ENCODE measurements at regions not wholly inside any gene's neighbourhood (a gene's known extent, or its start where the extent isn't known, plus 50 kb on each side); places are given as distances from the start of the nearest gene placed in this dataset.

DNA sequence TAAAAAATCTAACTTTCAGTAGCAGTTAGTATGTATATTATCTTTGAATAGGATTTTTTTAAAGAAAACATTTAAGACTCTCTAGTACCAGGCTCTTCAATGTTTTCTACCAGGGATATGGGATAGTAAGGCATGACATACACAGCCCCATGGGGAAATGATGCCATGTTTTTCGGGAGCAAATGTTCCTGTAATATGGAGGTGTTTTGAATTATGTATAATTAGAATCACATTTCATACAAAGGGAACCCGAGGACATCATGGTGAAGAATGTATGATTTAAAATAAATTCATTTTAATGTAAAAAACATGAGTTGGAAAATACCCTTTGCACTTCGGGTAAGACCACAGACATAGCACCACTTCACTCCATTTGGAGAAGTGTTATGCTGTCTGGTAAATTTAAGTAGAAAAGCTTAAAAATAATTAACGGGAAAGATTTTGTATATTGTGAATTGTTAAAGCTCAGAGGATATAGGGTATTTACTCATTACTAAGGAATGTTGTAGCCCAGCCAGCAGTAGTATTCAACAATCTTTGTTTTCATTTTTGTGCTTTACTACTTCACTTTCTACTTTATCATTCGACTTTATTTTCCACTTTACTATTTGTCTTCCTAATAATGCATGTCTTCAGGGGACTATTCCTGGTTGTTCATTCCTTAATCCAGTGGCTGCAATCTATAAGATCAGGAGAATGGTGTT lies 2050.7 kb downstream of the ARAP2 start:
- no peaks in the 10 kb centered on the region for H3K4me1 Mint-ChIP-seq
- no peak for DNase-seq
- intact Hi-C loops (cut with micrococcal nuclease) = no loop called here
- Histone ChIP-seq H3K27me3 (ENCODE audit: control insufficient read depth, insufficient read depth, low read length) (no peaks in the 10 kb centered on the region), H3K4me3 (ENCODE audit: low read length) (no peak overlapping the region), H3K4me1 (ENCODE audit: control insufficient read depth, insufficient read depth, low read length) (no peaks in the 10 kb centered on the region), H3K27ac (ENCODE audit: low read length) (no peak overlapping the region), H3K9me3 (ENCODE audit: control insufficient read depth, insufficient read depth, low read length) (peaks cover 6% of the 10 kb centered on the region), H3K36me3 (ENCODE audit: control insufficient read depth, insufficient read depth, low read length) (no peaks in the 10 kb centered on the region)
- H3K36me3 Mint-ChIP-seq = no peaks in the 10 kb centered on the region
- H3K27me3 Mint-ChIP-seq (ENCODE audit: low read depth in 2 of 2) = no peaks in the 10 kb centered on the region
- no peak for ATAC-seq
- no peak overlapping the region for H3K27ac Mint-ChIP-seq
- 80% methylated on average over 1 of the region's 5 CpGs for WGBS (ENCODE audit: insufficient coverage)
- H3K4me3 Mint-ChIP-seq = no peak overlapping the region
- TF ChIP-seq, protein P1, sequence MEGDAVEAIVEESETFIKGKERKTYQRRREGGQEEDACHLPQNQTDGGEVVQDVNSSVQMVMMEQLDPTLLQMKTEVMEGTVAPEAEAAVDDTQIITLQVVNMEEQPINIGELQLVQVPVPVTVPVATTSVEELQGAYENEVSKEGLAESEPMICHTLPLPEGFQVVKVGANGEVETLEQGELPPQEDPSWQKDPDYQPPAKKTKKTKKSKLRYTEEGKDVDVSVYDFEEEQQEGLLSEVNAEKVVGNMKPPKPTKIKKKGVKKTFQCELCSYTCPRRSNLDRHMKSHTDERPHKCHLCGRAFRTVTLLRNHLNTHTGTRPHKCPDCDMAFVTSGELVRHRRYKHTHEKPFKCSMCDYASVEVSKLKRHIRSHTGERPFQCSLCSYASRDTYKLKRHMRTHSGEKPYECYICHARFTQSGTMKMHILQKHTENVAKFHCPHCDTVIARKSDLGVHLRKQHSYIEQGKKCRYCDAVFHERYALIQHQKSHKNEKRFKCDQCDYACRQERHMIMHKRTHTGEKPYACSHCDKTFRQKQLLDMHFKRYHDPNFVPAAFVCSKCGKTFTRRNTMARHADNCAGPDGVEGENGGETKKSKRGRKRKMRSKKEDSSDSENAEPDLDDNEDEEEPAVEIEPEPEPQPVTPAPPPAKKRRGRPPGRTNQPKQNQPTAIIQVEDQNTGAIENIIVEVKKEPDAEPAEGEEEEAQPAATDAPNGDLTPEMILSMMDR (IDR thresholded peaks at IDR 0.05) = no peak
- peaks cover 11 to 13% of the 10 kb centered on the region in 2 donors for H3K9me3 Mint-ChIP-seq

DNA sequence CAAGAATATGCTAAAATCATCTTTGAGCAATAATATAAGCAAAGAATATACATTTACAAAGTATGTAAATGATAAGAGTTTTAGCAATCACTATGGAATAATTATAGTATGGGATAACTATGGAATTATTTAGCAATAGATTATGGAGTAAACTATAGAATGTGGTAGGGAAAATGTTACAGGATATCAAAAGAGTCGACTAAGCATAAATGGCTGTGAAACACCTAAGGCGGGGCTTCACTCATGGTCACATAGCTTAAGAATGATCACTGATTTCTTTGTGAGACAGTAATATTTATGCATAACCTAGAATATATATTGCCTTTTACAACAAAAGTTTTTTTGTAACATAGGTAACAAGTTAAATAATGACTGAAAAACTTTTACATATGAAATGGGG lies 2049.7 kb downstream of the ARAP2 start:
- Histone ChIP-seq H3K36me3 (ENCODE audit: control insufficient read depth, insufficient read depth, low read length) (no peaks in the 10 kb centered on the region), H3K27ac (ENCODE audit: low read length) (no peak overlapping the region), H3K4me1 (ENCODE audit: control insufficient read depth, insufficient read depth, low read length) (no peaks in the 10 kb centered on the region), H3K27me3 (ENCODE audit: control insufficient read depth, insufficient read depth, low read length) (no peaks in the 10 kb centered on the region), H3K9me3 (ENCODE audit: control insufficient read depth, insufficient read depth, low read length) (peaks cover 6% of the 10 kb centered on the region), H3K4me3 (ENCODE audit: low read length) (no peak overlapping the region)
- intact Hi-C loops (cut with micrococcal nuclease) = no loop called here
- no peak overlapping the region for H3K27ac Mint-ChIP-seq
- H3K36me3 Mint-ChIP-seq = no peaks in the 10 kb centered on the region
- DNase-seq (no peak), ATAC-seq (no peak)
- WGBS (ENCODE audit: insufficient coverage) = 93% methylated on average over 2 of the region's 2 CpGs
- TF ChIP-seq, protein P1 (IDR thresholded peaks at IDR 0.05) = no peak
- H3K4me1 Mint-ChIP-seq = no peaks in the 10 kb centered on the region
- no peaks in the 10 kb centered on the region for H3K27me3 Mint-ChIP-seq (ENCODE audit: low read depth in 2 of 2)
- peaks cover 6 to 13% of the 10 kb centered on the region in 2 donors for H3K9me3 Mint-ChIP-seq
- H3K4me3 Mint-ChIP-seq = no peak overlapping the region

DNA sequence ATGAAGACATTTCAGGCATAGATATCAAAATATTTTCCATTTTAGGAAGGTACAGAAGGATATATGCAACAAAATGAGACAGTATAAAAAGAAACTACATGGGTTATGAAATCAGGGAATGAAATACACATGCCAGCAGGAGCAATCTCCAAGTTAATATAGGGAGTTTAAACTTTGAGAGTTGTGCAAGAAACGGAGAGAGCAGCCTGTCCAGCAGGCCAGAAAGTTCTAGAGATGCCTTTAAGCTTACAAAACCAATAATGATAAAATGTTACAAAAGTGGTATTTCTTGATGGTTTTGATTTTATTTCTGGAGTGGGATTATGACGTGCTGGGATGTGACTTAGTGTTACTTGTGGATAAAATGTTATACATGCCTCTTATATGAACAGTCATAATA lies 2047.9 kb downstream of the ARAP2 start:
- no peaks in the 10 kb centered on the region for H3K36me3 ChIP-seq (ENCODE audit: control insufficient read depth, insufficient read depth, low read length)
- no peak overlapping the region for H3K4me3 ChIP-seq (ENCODE audit: low read length)
- no peak for DNase-seq
- H3K4me1 ChIP-seq (ENCODE audit: control insufficient read depth, insufficient read depth, low read length) = no peaks in the 10 kb centered on the region
- no peaks in the 10 kb centered on the region for H3K27me3 ChIP-seq (ENCODE audit: control insufficient read depth, insufficient read depth, low read length)
- intact Hi-C loops (cut with micrococcal nuclease) = no loop called here
- H3K4me3 Mint-ChIP-seq = no peak overlapping the region
- peaks cover 7 to 13% of the 10 kb centered on the region in 2 donors for H3K9me3 Mint-ChIP-seq
- no peaks in the 10 kb centered on the region for H3K36me3 Mint-ChIP-seq
- H3K27ac ChIP-seq (ENCODE audit: low read length) = no peak overlapping the region
- H3K4me1 Mint-ChIP-seq = no peaks in the 10 kb centered on the region
- H3K27me3 Mint-ChIP-seq (ENCODE audit: low read depth in 2 of 2) = no peaks in the 10 kb centered on the region
- ATAC-seq = no peak
- H3K27ac Mint-ChIP-seq = no peak overlapping the region
- peaks cover 3% of the 10 kb centered on the region for H3K9me3 ChIP-seq (ENCODE audit: control insufficient read depth, insufficient read depth, low read length)
- WGBS (ENCODE audit: insufficient coverage) = 83% methylated on average over 1 of the region's 2 CpGs
- TF ChIP-seq, protein P1 (IDR thresholded peaks at IDR 0.05) = no peak

DNA sequence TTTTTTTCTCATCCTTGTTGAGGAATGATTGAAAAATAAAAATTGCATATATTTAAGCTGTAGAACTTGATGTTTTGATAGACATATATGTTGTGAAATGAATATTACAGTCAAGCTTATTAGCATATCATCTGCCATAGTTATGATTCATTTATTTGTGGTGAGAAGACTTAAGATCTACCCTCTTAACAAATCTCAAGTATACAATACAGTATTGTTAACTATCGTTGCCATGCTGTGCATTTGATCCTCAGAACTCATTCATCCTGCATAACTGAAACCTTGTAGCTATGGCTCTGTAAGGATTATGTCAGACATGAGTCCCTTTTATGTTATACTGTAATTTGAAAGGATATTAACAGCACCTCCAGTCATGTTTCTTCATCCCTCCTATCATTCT lies 2045.3 kb downstream of the ARAP2 start:
- Mint-ChIP-seq H3K27me3 (ENCODE audit: low read depth in 2 of 2) (no peaks in the 10 kb centered on the region), H3K9me3 (peaks cover 11% of the 10 kb centered on the region in 2 donors), H3K4me1 (no peaks in the 10 kb centered on the region), H3K4me3 (no peak overlapping the region), H3K27ac (no peak overlapping the region), H3K36me3 (no peaks in the 10 kb centered on the region)
- no peaks in the 10 kb centered on the region for H3K36me3 ChIP-seq (ENCODE audit: control insufficient read depth, insufficient read depth, low read length)
- DNase-seq (no peak), ATAC-seq (no peak)
- H3K27me3 ChIP-seq (ENCODE audit: control insufficient read depth, insufficient read depth, low read length) = no peaks in the 10 kb centered on the region
- TF ChIP-seq, protein P1 (IDR thresholded peaks at IDR 0.05) = no peak
- intact Hi-C loops (cut with micrococcal nuclease) = no loop called here
- no peaks in the 10 kb centered on the region for H3K4me1 ChIP-seq (ENCODE audit: control insufficient read depth, insufficient read depth, low read length)
- H3K4me3 ChIP-seq (ENCODE audit: low read length) = no peak overlapping the region
- H3K27ac ChIP-seq (ENCODE audit: low read length) = no peak overlapping the region
- peaks cover 3% of the 10 kb centered on the region for H3K9me3 ChIP-seq (ENCODE audit: control insufficient read depth, insufficient read depth, low read length)
- 80% methylated on average over 1 of the region's 1 CpG for WGBS (ENCODE audit: insufficient coverage)

Data from natural killer cell (primary cell).